HG03159 (cell line): ENCODE measurements at regions not wholly inside any gene's neighbourhood (a gene's known extent, or its start where the extent isn't known, plus 50 kb on each side); places are given as distances from the start of the nearest gene placed in this dataset.
"Not testable (repeated sequence)": the region's sequence is repeated elsewhere in the genome, so short reads cannot be mapped to it uniquely, and the experiment has no call there.

Source experiments
- ATAC-seq: cut with Tn5 transposase; IDR thresholded peaks from one replicate; pipeline ENCODE4 v1.9.1; 2021; ENCODE audit warnings: mild to moderate bottlenecking, moderate library complexity; ENCODE audit not compliant: unreplicated experiment

GRCh38 chr2:60358476-60358875 lies 195.0 kb downstream of the BCL11A start:
- no peak for ATAC-seq

GRCh38 chr2:60357996-60358395 lies 195.5 kb downstream of the BCL11A start:
- no peak for ATAC-seq

DNA sequence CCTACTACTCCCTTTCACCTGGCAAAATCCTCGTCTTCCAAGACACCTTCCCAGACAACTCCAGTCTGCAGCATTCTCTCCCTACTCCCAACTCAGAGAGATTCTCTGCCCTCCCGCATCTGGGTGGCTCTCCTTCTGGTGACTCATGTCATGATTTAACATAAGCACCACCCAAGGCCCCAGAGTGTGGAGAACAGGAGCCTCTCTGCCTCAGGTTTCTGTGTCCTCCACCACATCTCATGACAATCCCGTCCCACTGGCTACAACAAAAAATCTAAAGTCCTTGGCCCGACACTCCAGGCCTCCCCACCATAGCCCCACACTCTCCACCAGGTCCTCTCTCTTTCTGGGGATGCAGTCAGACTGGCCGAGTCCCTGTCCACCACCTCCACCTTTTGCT lies 197.1 kb downstream of the BCL11A start:
- ATAC-seq = no peak

- no peak for ATAC-seq
Observed at GRCh38 chr2:60355849-60356261, 197.6 kb downstream of the BCL11A start.

DNA sequence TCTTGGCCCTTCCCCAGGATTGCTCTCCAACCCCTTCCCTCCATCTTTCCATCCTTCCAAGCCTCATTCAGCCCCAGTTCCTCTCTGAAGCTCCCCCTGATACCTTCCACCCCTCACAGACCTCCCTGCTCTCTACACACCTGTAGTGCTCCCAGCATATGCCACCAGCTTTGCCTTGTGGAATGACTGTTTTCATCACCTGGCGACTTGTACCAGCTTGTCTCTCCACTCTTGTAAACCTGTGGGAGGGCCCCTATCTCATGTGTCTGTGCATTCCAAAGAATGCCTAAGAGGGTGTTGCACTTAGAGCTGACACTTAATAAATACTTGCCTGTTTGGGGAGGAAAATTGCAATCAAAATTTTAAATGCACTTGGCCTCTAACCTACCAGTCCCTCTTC lies 198.7 kb downstream of the BCL11A start:
- ATAC-seq = no peak

DNA sequence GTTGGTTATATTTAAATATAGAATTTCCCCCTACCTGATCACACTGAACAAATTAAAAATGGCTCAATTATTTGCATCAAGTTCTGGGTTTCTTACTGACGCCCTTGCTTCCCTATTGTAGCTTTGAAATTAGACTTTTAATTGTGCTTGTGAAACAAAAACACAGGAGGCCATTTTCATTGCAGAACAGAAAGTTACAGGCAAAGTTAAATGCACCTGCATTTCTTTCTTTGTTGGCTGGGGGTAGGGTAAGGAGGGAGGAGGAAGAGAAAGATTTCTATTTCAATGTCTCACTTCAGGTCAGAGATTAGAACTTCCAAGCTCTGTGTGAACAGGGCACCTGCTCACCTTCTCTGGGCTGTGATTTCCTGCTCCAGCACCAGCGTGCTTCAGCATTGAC lies 199.6 kb downstream of the BCL11A start:
- ATAC-seq = peak; percentile 43

DNA sequence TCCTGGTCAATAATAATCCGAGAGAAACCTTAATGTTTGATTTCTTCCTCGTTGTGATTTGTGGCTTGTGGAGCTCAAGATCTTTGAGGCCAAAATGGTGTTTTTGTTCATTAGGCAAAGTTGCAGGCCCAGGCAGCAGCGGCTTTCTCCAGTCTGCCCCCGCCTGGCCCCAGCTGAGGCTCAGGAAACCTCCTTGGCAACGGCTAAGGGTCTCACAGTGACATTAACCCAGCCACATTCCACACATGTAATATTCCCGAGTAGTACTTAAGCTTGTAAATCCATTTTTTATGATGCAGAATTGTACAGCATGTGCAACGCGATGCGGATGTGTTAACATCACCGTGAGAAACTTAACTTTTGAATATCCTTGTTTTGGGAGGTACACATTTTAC lies 200.1 kb downstream of the BCL11A start:
- peak; percentile 18 for ATAC-seq

DNA sequence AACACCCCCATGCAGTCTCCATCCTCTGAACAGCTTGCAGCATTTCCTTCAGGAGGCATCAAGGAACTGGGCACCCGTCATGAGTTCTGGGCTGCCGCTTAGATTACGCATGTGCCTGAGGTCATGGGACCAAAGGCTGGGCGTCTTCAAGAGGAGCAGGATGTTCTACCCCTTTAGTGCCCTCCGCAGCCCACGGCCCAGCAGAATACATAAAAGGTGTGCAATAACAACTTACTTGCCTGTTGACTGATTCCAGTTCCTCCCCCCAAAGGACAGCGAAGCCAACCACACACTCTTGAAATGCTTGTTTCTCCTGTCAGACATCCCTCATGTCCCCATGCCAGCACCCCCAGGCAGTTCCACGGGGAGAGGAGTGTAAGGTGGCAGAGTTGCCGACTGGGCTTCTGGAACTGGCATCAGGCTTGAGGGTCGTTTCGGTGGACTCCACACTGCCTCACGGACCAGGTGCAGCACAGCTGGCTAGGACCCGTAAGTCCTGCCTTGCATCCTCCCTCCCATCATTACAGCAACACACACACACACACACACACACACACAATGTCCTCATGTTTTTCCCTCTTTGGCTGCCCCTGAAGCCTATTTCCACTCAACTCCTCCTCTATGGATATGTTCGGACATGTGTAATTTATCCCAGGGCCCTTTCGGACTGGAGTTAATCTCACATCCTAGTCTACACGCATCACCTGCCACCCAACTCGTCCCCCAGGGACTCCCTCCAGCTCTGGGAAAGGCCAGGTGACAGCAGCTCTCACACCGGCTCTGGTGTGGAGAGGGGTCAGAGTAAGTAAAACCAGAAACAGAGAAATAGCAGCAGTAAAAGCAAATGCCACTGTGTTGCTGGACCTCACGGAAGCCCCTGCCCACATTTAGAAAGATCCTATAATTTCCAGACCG lies 200.7 kb downstream of the BCL11A start:
- peak; percentile 21 for ATAC-seq

- ATAC-seq = peak; percentile 19
Observed at GRCh38 chr2:60351802-60352201, 201.7 kb downstream of the BCL11A start.

DNA sequence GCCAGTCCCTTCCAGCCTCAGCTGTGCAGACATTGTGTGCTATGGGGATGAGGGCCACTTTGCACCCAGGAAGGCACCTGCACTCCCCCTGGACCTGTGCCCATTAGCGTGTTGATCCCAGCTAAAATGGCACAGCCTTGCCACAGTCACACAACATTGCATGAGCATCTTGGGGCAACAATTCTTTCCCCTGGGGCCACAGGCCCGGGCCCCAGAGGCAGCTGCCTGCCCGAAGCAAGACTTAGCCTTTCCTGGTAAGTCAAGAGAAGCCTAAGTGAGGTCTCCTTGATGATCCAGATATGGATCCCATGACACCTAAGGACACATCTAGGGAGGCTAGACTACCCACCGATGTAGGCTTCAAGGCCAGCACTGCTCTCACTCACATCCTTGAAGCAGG lies 202.1 kb downstream of the BCL11A start:
- ATAC-seq = no peak

DNA sequence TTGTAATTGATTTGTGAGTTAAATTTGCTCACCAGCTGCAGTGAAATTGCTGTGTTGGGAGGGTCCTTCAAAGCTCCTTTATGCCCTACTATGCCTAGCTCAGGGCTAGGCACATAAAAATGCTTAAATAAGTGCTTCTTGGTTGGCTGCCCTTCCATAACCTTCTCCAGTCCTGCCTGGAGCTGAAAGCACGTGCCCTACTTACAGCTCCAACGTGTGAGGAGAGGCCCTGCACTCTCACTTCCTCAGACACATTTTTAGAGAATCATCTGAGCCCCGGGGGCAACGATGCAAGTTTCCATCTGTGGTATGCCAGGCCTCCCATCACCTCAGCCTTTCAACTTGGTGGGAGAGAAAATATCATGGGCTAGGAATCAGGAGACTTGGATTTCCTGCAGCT lies 202.7 kb downstream of the BCL11A start:
- ATAC-seq = no peak

DNA sequence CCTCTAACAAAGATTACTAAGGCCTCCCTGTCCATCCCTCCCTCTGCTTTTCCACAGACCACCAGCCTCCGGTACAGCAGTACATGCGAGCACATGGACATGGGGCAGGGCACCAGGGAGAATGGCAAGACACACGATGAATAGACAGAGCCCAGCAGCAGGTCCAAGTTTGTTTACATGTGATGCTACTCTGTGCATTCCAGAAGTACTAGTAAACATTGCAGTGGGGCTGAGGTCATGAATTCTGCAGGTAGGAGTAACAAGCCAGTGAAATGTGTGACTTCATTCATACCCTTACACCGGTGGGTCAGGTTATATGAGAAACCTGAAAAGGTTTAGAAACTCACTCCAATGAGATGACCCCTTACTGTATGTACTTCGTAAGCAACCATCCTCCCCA lies 205.7 kb downstream of the BCL11A start:
- no peak for ATAC-seq

GRCh38 chr2:60342491-60342890 lies 211.0 kb downstream of the BCL11A start:
- not testable (repeated sequence) for ATAC-seq

DNA sequence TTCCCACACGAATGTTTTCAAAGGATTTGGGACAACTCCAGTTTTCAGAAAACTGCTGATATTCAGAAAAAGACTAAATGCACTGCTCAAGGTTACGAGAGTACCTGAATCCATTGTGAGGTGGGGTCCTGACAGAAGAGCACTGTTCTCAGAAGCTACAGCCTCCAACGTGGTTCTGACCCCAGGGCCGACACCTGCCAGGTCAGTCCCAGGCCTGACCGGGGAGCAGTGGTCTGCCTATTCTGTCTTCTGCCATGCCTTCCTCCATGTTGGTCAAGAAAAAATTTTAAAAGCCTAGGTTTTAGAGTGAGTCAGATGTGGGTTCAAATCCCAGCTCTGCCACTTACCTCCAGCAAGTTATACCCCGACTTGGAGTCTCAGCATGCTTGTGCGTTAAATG lies 212.3 kb downstream of the BCL11A start:
- ATAC-seq = no peak

DNA sequence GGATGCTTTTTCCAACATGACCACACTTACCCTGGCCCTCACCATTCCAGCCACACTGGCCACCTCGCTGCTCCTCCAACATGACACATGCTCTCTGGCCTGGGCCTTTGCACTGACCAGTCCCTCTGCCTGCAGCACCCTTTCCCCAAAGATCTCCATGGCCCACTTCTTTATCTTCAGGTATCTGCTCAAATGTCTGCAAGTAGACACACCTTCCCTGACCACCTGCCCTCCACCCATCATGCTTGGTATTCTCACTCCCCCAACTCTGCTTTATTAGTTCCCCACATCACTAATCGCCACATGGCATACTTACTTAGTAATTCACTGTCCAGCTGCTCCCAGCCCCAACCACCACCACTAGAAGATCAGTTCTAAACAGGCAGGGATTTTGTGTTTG lies 214.2 kb downstream of the BCL11A start:
- ATAC-seq = no peak

DNA sequence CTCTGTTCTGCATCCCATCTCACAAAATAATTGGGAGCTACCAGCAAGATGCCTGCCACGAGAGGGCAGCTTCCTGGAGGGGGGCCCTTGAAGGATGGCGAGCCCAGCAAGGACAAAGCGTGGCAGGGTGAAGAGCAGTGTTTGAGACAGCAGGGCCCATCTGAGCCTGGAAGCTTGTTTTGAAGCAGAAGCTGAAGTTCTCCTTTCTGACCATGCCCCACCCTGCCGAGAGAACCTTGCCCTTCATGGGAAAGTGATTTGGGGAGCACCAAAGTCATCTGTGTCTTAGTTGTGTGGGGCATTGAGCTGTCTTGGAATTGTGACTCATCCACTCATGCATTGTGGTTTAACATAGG lies 216.3 kb downstream of the BCL11A start:
- peak; percentile 43 for ATAC-seq

GRCh38 chr2:60336442-60337141 lies 216.9 kb downstream of the BCL11A start:
- ATAC-seq = peak; percentile 7

DNA sequence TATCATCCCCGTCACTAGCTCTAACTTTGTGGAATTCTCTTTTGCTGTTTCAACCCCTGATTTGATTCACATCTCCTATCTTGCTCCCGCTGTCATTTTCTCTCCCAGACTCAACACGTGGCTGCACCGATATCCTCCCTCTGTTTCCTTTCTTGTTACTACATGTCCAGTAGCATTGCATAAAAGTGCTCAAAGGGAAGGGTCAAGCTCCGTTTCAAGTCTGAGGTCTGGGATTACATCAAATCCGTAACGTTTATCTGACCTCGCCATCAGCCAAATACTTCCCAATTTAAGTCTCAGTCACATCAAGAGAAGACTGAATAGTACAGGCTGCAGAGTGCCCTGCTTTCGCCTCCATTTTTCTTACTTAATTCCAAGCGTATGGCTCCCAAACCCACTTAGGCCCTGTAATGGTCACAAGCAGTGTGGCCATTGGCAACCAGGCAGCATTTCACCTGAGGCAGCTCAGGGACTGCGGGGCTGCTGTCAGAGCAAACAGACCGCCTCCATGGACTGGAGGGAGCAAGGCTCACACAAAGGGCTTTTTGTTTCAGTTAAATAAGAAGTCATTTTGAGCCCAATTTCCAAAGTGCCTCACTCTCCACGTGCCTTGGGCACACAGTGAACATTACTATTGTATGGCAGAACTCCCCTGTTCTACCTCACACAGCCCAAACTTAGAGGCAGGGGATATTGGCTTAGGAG lies 217.8 kb downstream of the BCL11A start:
- ATAC-seq = no peak

DNA sequence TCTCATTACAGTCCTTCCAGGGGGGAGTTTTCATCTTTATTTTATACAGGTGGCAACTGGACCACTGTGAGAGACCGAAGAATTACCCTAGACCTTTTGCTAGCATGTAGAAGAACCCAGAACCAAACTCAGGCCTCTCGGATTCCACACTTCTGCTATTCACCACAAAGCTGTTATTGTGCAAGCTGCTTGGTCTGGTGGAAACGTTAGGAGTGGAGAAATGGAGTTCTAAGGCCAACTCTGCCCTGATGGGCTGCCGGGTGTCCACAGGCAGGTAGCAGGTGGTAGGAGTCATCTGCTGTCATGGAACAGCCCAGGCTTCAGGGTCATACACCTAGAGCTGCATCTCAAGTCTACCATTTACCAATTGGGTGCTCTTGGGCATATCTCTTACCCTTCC lies 218.8 kb downstream of the BCL11A start:
- ATAC-seq = no peak

DNA sequence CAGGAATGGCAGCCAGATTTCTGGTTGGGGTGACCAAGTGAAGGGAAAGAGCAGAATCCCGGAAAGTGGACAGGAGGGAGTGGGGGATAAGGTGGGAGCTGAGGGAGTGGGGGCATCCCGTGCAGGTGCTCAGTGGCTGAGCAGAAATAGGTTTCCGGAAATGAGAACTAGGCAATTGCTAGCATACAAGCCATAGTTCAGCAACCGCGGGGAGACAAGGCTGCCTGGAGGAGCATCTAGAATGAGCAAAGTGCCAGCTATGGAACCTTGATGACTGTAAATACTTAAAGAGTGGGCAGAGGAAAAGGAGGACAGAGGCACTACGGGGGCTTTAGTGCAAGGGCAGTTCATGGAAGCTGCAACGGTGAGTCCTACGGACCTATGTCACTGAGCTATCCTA lies 220.2 kb downstream of the BCL11A start:
- no peak for ATAC-seq

GRCh38 chr2:60331115-60331809 lies 222.2 kb downstream of the BCL11A start:
- no peak for ATAC-seq
